HG03469 (cell line): ENCODE measurements at regions not wholly inside any gene's neighbourhood (a gene's known extent, or its start where the extent isn't known, plus 50 kb on each side); places are given as distances from the start of the nearest gene placed in this dataset.
"Not testable (repeated sequence)": the region's sequence is repeated elsewhere in the genome, so short reads cannot be mapped to it uniquely, and the experiment has no call there.

Experiments used
- ATAC-seq: cut with Tn5 transposase; IDR thresholded peaks from one replicate; pipeline ENCODE4 v1.9.1; 2021; ENCODE audit warnings: mild to moderate bottlenecking, moderate library complexity, moderate number of reproducible peaks; ENCODE audit not compliant: unreplicated experiment

- ATAC-seq, result no peak
Observed at GRCh38 chr15:87682527-87682926, 574.0 kb downstream of the NTRK3 start.

- no peak for ATAC-seq
Observed at GRCh38 chr15:87681104-87681503, 575.4 kb downstream of the NTRK3 start.

- ATAC-seq, result no peak
Observed at GRCh38 chr15:87680208-87680607, 576.3 kb downstream of the NTRK3 start.

GRCh38 chr15:87675271-87675670 is 581.3 kb downstream of the NTRK3 start:
- no peak for ATAC-seq

DNA sequence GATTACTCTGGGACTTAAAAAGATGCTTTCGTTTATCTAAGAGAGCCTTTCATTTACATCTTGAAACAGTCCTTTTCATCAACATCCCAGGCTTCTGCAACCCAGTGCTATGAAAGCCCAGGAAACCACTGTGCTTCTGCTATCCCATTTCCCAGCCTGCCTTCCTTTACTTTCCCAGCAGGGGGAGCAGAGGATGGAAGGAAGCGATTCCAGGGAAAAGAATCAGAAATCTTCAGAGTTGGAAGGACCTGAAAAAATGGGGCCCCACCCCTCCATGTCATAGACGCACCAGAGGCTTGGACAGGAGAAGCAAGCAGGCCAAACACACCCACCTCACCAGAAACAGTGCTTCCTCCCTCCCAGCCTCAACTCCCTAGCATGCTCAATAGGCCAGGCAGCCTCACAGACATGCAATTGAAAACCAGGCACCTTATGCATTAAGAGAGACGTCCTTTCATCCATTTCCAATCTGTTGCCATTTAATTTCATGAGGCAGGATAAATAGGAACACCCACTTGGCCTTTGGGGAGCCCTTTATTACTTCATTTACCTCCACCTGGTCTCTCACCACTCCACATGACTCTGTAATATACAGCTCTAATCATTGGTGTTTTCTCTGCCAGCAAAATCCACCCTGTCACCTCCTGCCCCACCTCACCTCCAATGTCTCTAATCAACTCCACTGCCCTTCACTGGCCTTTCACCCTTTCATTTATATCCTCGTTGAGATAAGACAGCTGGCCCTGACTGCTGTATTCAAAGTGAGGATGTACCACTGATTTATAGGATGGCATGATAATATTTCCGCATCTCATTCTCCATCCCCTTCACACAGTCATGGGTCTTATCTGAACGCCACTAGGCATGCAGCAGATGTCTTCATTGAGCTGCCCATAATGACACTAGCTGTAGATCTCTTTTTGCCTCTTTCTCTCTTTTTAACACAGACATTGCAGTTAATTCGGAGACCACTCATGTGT is 583.9 kb downstream of the NTRK3 start:
- ATAC-seq, result no peak

GRCh38 chr15:87671289-87671688 is 585.2 kb downstream of the NTRK3 start:
- no peak for ATAC-seq

DNA sequence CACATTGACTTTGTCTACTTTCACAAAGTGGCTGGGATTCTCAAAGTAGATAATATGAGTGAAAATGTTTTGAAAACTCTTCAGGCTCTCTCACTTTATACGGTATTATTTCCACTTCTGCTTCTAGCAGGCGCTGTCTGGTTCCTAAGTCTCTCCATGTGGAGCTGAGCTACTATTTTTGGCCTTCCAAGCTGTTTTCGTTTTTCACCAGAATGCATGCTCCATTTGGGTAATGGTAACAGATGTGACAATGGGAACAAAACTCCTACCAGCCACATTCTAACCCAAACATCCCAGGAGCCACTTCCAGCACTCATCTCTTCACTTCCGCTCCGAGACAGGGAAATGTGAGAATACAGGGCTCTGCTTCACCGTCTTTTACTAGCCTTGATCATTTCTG is 586.7 kb downstream of the NTRK3 start:
- no peak for ATAC-seq

GRCh38 chr15:87668768-87669564 is 587.6 kb downstream of the NTRK3 start:
- not testable (repeated sequence) for ATAC-seq

DNA sequence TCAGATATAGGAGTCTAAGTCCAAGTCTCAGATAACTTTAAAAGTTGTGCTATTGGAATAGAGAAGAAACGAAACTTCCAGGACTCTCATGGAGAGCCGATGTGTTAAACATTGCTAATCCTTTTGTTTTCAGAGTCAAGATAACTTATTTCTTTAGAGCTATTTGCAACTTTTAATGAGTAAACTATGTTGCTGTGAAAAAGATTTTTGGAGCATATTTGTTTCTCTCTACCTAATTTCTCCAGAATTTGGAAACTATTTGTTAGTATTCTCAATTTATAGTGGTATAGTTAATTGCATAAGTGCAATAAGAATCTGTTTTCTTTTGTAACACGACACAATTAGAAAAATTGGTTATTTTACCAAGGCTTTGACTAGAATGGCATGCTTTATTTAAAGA is 588.9 kb downstream of the NTRK3 start:
- ATAC-seq, result no peak

- no peak for ATAC-seq
Observed at GRCh38 chr15:87662575-87662974, 594.0 kb downstream of the NTRK3 start.

DNA sequence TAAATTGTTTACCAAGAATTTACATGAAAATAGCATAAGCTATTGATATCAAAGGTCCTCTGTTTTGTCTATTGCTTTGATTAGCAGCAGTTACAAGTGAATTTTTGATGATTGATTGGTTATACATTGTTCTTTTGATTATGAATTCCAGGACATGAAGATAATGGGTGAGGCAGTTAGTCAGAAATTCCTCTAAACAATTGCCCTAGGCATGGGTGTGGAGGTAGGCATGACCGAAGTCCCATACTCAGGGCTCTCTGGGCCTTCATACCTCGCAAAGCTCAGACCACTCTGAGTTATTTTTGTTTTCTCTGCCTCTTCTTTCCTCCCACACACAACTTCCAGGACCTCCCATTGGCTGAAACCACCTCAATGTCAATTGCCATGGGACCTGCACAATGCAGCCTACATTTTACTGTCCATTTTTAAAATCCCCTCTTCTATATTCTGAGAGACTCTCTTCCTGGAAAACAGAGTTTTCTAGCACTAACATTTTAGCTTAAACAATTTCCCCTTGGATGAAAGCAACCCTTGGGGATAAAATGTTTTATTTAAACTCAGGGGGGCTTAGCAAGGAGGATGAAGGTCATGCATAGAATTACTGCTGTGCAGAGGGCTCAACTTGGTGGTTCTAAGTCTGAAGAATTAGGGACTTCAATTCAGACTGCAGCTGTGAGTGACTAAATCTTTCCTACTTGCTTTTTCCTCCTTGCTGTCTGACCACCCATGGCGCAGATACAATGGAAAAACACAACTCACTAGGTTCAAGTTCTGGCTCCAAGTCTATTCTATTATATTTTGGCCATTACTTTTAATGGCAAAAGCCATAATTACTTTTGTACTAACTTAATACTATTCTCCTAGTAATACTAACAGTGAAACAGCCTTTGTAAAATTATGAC is 594.8 kb downstream of the NTRK3 start:
- ATAC-seq, result no peak

- no peak for ATAC-seq
Observed at GRCh38 chr15:87660251-87661129, 596.0 kb downstream of the NTRK3 start.

DNA sequence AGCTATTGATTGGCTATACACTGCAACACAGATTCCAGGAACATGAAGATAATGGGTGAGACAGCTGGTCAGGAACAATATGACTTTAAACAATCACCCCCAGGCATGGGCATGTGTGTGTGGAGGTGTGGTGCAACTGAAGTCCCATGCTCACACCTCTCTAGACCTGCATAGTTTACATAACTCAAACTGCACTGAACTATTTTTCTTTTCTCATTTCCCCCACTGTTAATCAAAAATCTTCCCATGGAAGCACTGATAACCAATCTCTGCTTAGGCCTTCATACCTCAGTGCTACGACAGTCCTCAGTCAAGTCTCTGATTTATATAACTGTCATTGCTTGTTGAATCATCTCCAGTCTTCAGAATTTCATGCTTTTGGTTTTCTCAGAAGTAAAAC is 600.2 kb downstream of the NTRK3 start:
- ATAC-seq, result no peak

- ATAC-seq, result no peak
Observed at GRCh38 chr15:87653646-87654045, 602.9 kb downstream of the NTRK3 start.

DNA sequence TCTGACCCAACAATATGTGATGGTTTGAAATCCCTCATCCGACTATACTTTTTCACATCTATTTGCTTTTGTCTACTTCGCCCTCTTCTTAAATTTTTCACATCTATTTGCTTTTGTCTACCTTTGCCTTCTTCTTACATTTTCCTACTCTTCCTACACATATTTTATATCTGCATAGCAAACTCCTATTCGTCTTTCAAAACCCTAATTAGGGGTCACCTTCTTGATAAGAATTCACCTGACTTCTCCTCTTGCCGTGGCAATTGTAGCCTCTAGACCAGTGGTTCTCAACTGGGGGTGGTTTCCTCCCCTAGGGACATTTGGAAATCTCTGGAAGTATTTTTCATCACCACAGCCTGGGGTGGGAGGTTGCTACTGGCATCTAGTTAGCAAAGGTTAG is 607.4 kb downstream of the NTRK3 start:
- no peak for ATAC-seq

GRCh38 chr15:87648278-87648677 is 608.3 kb downstream of the NTRK3 start:
- no peak for ATAC-seq

GRCh38 chr15:87645723-87646122 is 610.8 kb downstream of the NTRK3 start:
- no peak for ATAC-seq

DNA sequence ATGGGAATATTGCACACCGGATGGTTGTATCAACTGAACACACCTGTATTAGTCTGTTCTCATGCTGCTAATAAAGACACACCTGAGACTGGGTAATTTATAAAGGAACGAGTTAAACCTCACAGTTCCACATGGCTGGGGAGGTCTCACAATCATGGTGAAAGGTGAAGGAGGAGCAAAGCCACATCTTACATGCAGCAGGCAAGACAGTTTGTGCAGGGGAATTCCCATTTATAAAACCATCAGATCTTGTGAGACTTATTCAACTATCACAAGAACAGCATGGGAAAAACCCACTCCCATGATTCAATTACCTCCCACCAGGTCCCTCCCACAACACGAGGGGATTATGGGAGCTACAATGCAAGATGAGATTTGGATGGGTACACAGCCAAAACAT is 613.5 kb downstream of the NTRK3 start:
- ATAC-seq, result not testable (repeated sequence)

DNA sequence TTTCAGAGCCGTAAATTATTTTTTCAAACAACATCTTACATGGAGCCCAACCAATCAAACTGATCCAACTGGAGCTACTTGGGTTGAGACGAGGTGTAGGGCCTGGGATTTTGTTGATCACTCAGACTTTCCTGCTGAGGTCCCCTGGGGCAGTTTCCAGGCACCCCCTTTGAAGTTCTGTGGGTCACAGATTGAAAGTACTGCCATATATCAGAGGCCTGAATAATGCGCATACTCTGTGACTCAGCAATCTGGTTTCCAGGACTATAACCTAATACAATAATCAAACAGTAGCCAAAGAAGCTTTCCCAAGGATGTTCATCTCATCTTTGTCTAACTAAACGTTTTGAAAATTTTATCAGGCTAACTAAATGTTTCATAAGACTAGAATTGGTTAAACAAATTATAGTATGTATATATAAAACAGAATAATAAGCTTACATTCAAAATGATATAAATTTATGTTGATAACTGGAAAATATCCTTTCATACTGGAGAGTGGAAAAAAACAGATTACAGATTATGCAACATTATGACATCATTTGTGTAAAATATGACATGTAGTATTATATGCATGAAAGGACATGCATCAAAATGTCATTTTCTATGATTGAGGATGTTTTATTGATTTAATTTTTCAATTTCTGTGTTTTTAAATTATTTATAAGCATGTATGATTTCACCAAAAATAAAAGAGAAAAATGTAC is 617.1 kb downstream of the NTRK3 start:
- ATAC-seq, result no peak
